GM19468 (cell line): ENCODE measurements at regions not wholly inside any gene's neighbourhood (a gene's known extent, or its start where the extent isn't known, plus 50 kb on each side); places are given as distances from the start of the nearest gene placed in this dataset.
"Not testable (repeated sequence)": the region's sequence is repeated elsewhere in the genome, so short reads cannot be mapped to it uniquely, and the experiment has no call there.

ENCODE experiments used
- ATAC-seq: cut with Tn5 transposase; IDR thresholded peaks from one replicate; pipeline ENCODE4 v1.9.1; 2021; ENCODE audit warnings: mild to moderate bottlenecking, moderate library complexity, moderate number of reproducible peaks; ENCODE audit not compliant: unreplicated experiment; ENCODE audit errors: extremely low read depth

- ATAC-seq = no peak
These were observed 106.3 kb downstream of the C16orf95 start for GRCh38 chr16:87210894-87211293.

GRCh38 chr16:87212026-87212425 lies 105.2 kb downstream of the C16orf95 start:
- no peak for ATAC-seq

- ATAC-seq = no peak
These were observed 103.7 kb downstream of the C16orf95 start for GRCh38 chr16:87213536-87213935.

- ATAC-seq = no peak
These were observed 100.9 kb downstream of the C16orf95 start for GRCh38 chr16:87216148-87216840.

- ATAC-seq = no peak
These were observed 100.3 kb downstream of the C16orf95 start for GRCh38 chr16:87216841-87217275.

GRCh38 chr16:87217802-87218201 lies 99.4 kb downstream of the C16orf95 start:
- not testable (repeated sequence) for ATAC-seq

GRCh38 chr16:87218281-87219055 lies 98.7 kb downstream of the C16orf95 start:
- ATAC-seq = no peak

GRCh38 chr16:87219287-87219909 lies 97.8 kb downstream of the C16orf95 start:
- ATAC-seq = no peak

- ATAC-seq = no peak
These were observed 95.6 kb downstream of the C16orf95 start for GRCh38 chr16:87221633-87222032.

- no peak for ATAC-seq
These were observed 94.9 kb downstream of the C16orf95 start for GRCh38 chr16:87222335-87222734.

GRCh38 chr16:87223656-87224248 lies 93.4 kb downstream of the C16orf95 start:
- no peak for ATAC-seq

- no peak for ATAC-seq
These were observed 90.3 kb downstream of the C16orf95 start for GRCh38 chr16:87226926-87227295.

- ATAC-seq = no peak
These were observed 89.8 kb downstream of the C16orf95 start for GRCh38 chr16:87227296-87227951.

- ATAC-seq = no peak
These were observed 88.8 kb downstream of the C16orf95 start for GRCh38 chr16:87228363-87228762.

GRCh38 chr16:87229230-87230188 lies 87.7 kb downstream of the C16orf95 start:
- ATAC-seq = no peak

GRCh38 chr16:87230571-87230970 lies 86.6 kb downstream of the C16orf95 start:
- no peak for ATAC-seq

GRCh38 chr16:87231295-87231694 lies 85.9 kb downstream of the C16orf95 start:
- ATAC-seq = no peak

GRCh38 chr16:87231911-87232310 lies 85.3 kb downstream of the C16orf95 start:
- no peak for ATAC-seq

- no peak for ATAC-seq
These were observed 83.3 kb downstream of the C16orf95 start for GRCh38 chr16:87233928-87234327.
